ENCODE measurements at regions not wholly inside any gene's neighbourhood (a gene's known extent, or its start where the extent isn't known, plus 50 kb on each side); places are given as distances from the start of the nearest gene placed in this dataset.

- DNase-seq (ENCODE audit: low spot score) = no peak
- no peak for TF ChIP-seq CTCF (IDR thresholded peaks at IDR 0.05; ENCODE audit: borderline replicate concordance, control extremely low read depth, extremely low read depth, insufficient read depth, missing control alignments)
- in situ Hi-C loops (cut with MboI; ENCODE audit: low sequenced_read_pairs, unreplicated experiment) = no loop called here
Measured at GRCh38 chr2:120485096-120485495, 139.2 kb downstream of the INHBB start.

- in situ Hi-C loops (cut with MboI; ENCODE audit: low sequenced_read_pairs, unreplicated experiment) = no loop called here
- DNase-seq (ENCODE audit: low spot score) = no peak
- no peak for TF ChIP-seq CTCF (IDR thresholded peaks at IDR 0.05; ENCODE audit: borderline replicate concordance, control extremely low read depth, extremely low read depth, insufficient read depth, missing control alignments)
Measured at GRCh38 chr2:120486441-120486840, 140.5 kb downstream of the INHBB start.

- no peak for DNase-seq (ENCODE audit: low spot score)
- in situ Hi-C loops (cut with MboI; ENCODE audit: low sequenced_read_pairs, unreplicated experiment) = no loop called here
- no peak for TF ChIP-seq CTCF (IDR thresholded peaks at IDR 0.05; ENCODE audit: borderline replicate concordance, control extremely low read depth, extremely low read depth, insufficient read depth, missing control alignments)
Measured at GRCh38 chr2:120486946-120487345, 141.0 kb downstream of the INHBB start.

- no peak for TF ChIP-seq CTCF (IDR thresholded peaks at IDR 0.05; ENCODE audit: borderline replicate concordance, control extremely low read depth, extremely low read depth, insufficient read depth, missing control alignments)
- DNase-seq (ENCODE audit: low spot score) = no peak
- in situ Hi-C loops (cut with MboI; ENCODE audit: low sequenced_read_pairs, unreplicated experiment) = no loop called here
Measured at GRCh38 chr2:120488531-120488930, 142.6 kb downstream of the INHBB start.

- in situ Hi-C loops (cut with MboI; ENCODE audit: low sequenced_read_pairs, unreplicated experiment) = no loop called here
Measured at GRCh38 chr2:120489023-120489422, 143.1 kb downstream of the INHBB start.

GRCh38 chr2:120490091-120490798 is 144.3 kb downstream of the INHBB start:
- DNase-seq (ENCODE audit: low spot score) = no peak
- in situ Hi-C loops (cut with MboI; ENCODE audit: low sequenced_read_pairs, unreplicated experiment) = no loop called here
- TF ChIP-seq CTCF (IDR thresholded peaks at IDR 0.05; ENCODE audit: borderline replicate concordance, control extremely low read depth, extremely low read depth, insufficient read depth, missing control alignments) = no peak

More at GRCh38 chr2:120489023-120489422, 143.1 kb downstream of the INHBB start:
- TF ChIP-seq CTCF (IDR thresholded peaks at IDR 0.05; ENCODE audit: borderline replicate concordance, control extremely low read depth, extremely low read depth, insufficient read depth, missing control alignments) = no peak
- no peak for DNase-seq (ENCODE audit: low spot score)
